ENCODE measurements at regions not wholly inside any gene's neighbourhood (a gene's known extent, or its start where the extent isn't known, plus 50 kb on each side); places are given as distances from the start of the nearest gene placed in this dataset.

DNA sequence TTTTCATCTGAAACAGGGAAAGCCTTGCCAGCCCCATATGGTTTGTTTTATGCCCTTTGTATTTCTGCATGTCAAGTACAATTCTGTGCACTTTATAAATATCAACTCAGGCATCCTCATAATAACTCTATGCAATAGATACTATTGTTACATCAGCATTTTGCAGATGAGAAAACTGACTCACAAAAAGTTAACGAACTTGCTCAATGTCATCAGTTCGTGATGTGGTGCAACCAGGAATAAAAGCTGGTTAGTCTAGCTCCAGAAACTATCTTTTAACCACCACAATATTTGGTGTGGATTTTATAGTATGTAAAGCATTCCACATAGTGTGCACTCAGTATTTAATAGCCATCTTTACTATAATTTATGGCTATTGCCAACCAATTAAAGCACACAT, 134.9 kb downstream of the MRPS30 start:
- DNase-seq (no peak), ATAC-seq (no peak)
- Histone ChIP-seq H3K36me3 (no peaks in the 10 kb centered on the region), H3K4me1 (no peaks in the 10 kb centered on the region), H3K27me3 (no peaks in the 10 kb centered on the region), H3K27ac (no peak overlapping the region), H3K4me3 (no peak overlapping the region), H3K9me3 (no peaks in the 10 kb centered on the region)
- TF ChIP-seq POLR2A (IDR thresholded peaks at IDR 0.05): no peak
- TF ChIP-seq, protein P1, sequence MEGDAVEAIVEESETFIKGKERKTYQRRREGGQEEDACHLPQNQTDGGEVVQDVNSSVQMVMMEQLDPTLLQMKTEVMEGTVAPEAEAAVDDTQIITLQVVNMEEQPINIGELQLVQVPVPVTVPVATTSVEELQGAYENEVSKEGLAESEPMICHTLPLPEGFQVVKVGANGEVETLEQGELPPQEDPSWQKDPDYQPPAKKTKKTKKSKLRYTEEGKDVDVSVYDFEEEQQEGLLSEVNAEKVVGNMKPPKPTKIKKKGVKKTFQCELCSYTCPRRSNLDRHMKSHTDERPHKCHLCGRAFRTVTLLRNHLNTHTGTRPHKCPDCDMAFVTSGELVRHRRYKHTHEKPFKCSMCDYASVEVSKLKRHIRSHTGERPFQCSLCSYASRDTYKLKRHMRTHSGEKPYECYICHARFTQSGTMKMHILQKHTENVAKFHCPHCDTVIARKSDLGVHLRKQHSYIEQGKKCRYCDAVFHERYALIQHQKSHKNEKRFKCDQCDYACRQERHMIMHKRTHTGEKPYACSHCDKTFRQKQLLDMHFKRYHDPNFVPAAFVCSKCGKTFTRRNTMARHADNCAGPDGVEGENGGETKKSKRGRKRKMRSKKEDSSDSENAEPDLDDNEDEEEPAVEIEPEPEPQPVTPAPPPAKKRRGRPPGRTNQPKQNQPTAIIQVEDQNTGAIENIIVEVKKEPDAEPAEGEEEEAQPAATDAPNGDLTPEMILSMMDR (IDR thresholded peaks at IDR 0.05): no peak
- WGBS (ENCODE audit: insufficient coverage, low coverage, low lambda C conversion rate, missing lambda C conversion rate): 50% methylated on average over 2 of the region's 2 CpGs
- intact Hi-C loops (cut with DNase I): no loop called here

DNA sequence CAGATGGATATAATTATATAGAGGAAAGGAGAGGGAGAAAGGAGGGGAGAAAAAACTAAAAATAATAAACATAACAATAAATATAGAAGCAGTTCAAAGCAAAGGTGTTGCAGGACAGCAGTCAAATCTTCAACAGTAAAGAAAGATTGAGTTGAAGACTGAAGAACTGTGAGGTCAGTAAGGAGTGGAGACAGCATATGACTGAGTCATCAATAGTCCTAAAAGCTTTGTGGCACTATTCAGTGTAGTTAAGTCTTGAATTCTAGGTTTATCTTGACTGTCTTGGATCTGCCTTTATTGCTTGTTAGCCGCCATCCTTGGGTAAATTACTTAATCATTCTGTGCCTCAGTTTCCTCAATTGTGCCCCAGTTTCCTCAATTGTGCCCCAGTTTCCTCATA, 137.0 kb downstream of the MRPS30 start:
- Histone ChIP-seq H3K27me3 (no peaks in the 10 kb centered on the region), H3K27ac (no peak overlapping the region), H3K36me3 (no peaks in the 10 kb centered on the region), H3K4me3 (no peak overlapping the region), H3K9me3 (no peaks in the 10 kb centered on the region), H3K4me1 (no peaks in the 10 kb centered on the region)
- TF ChIP-seq POLR2A (IDR thresholded peaks at IDR 0.05): no peak
- TF ChIP-seq, protein P1 (IDR thresholded peaks at IDR 0.05): no peak
- DNase-seq: no peak
- intact Hi-C loops (cut with DNase I): no loop called here
- ATAC-seq: no peak
- 50% methylated on average over 1 of the region's 1 CpG for WGBS (ENCODE audit: insufficient coverage, low coverage, low lambda C conversion rate, missing lambda C conversion rate)

DNA sequence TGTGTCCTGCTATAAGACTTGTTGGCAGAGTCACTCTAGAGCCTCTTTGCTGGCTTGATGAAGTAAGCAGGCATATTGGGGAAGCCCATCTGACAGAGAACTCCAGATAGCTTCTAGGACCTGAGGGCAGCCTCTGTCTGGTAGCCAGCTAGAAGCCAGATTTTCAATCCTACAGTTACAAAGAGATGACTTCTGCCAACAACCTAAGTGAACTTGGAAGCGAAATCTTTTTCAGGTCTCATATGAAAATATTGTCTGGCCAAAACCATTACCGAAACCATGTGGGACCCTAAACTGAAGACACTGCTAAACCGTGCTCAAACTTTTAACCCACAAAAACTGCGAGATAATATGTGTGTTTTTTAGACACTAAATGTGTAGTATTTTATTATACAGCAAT, 140.9 kb downstream of the MRPS30 start:
- 59% methylated on average over 4 of the region's 4 CpGs for WGBS (ENCODE audit: insufficient coverage, low coverage, low lambda C conversion rate, missing lambda C conversion rate)
- Histone ChIP-seq H3K27me3 (no peaks in the 10 kb centered on the region), H3K4me3 (no peak overlapping the region), H3K27ac (no peak overlapping the region), H3K36me3 (no peaks in the 10 kb centered on the region), H3K9me3 (no peaks in the 10 kb centered on the region), H3K4me1 (no peaks in the 10 kb centered on the region)
- no peak for ATAC-seq
- no peak for DNase-seq
- intact Hi-C loops (cut with DNase I): no loop called here
- no peak for TF ChIP-seq POLR2A (IDR thresholded peaks at IDR 0.05)
- TF ChIP-seq, protein P1 (IDR thresholded peaks at IDR 0.05): no peak

DNA sequence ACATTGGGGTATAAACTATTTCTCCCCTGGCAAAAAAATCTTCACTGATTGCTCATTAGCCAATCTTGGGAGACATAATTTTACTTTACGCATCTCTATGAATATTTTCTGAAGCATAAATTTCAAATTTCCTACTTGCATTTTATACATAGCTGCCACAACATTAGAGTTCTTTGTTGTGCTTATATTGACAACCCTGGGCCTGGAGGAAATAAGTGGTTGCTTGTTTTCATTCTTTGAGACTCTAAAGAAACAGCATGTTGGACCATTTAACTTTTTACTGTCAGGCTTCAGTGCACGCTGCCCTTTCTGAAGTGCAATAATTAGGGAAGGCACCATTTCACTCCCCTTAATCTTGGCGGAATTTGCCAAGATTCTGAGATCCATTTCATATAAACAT, 142.6 kb downstream of the MRPS30 start:
- Histone ChIP-seq H3K27me3 (no peaks in the 10 kb centered on the region), H3K27ac (no peak overlapping the region), H3K4me1 (no peaks in the 10 kb centered on the region), H3K4me3 (no peak overlapping the region), H3K36me3 (no peaks in the 10 kb centered on the region), H3K9me3 (no peaks in the 10 kb centered on the region)
- no peak for ATAC-seq
- 68% methylated on average over 3 of the region's 3 CpGs for WGBS (ENCODE audit: insufficient coverage, low coverage, low lambda C conversion rate, missing lambda C conversion rate)
- DNase-seq: no peak
- intact Hi-C loops (cut with DNase I): no loop called here
- no peak for TF ChIP-seq POLR2A (IDR thresholded peaks at IDR 0.05)
- TF ChIP-seq, protein P1 (IDR thresholded peaks at IDR 0.05): no peak

DNA sequence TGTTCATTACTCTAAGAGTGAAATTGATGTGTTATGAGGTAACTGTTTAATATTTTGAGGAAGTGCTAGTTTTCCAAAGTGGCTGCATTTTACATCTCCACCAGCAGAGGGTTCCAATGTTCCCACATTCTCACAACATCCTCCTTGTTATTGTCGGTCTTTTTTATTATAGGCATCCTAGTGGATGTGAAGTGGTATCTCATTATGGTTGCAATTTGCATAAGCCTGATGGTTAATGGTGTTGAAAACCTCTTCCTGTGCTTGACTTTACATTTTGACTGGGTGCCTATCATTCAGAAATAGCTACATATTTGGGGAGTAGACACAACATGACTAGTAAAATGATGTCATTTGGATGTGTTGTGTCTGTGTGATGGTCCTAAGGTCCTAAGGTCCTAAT, 143.6 kb downstream of the MRPS30 start:
- ATAC-seq (peak; percentile 56 to 76 (median 62)), DNase-seq (no peak)
- Histone ChIP-seq H3K36me3 (no peaks in the 10 kb centered on the region), H3K27me3 (no peaks in the 10 kb centered on the region), H3K9me3 (no peaks in the 10 kb centered on the region), H3K27ac (no peak overlapping the region), H3K4me1 (no peaks in the 10 kb centered on the region), H3K4me3 (no peak overlapping the region)
- 6% methylated on average over 1 of the region's 1 CpG for WGBS (ENCODE audit: insufficient coverage, low coverage, low lambda C conversion rate, missing lambda C conversion rate)
- TF ChIP-seq POLR2A (IDR thresholded peaks at IDR 0.05): no peak
- TF ChIP-seq, protein P1 (IDR thresholded peaks at IDR 0.05): peak; percentile 49 to 61 (median 58)
- intact Hi-C loops (cut with DNase I): no loop called here
